ENCODE measurements at regions not wholly inside any gene's neighbourhood (a gene's known extent, or its start where the extent isn't known, plus 50 kb on each side); places are given as distances from the start of the nearest gene placed in this dataset.
A peak's percentile ranks its signal among the peaks of the same experiment; 100 is the strongest.

- ATAC-seq (replicated peaks in 6 of 8), result no peak
- Histone ChIP-seq H3K4me1 (replicated peaks in 1 of 2) (no peaks in the 10 kb centered on the region), H3K27ac (no peak overlapping the region), H3K4me3 (no peak overlapping the region)
- in situ Hi-C loops (cut with MboI; ENCODE audit: low pct_unique_long_range_greater_than_20kb in 2 of 9, low sequenced_read_pairs in 9 of 9, unreplicated experiment in 9 of 9), result no loop called here
- WGBS, 10 experiments, result 75 to 100% (median 100%) methylated on average over 2 of the region's 2 CpGs; no CpG with 5 or more reads in 1 of the 10 experiments
Measured at GRCh38 chr6:121499666-121500065, 64.2 kb downstream of the GJA1 start.

- ATAC-seq (replicated peaks in 6 of 8), result peak in 3 of 8 experiments; percentile 30 to 85 (median 78)
- Histone ChIP-seq H3K4me3 (no peak overlapping the region), H3K4me1 (replicated peaks in 1 of 2) (no peaks in the 10 kb centered on the region), H3K27ac (no peak overlapping the region)
- in situ Hi-C loops (cut with MboI; ENCODE audit: low pct_unique_long_range_greater_than_20kb in 2 of 9, low sequenced_read_pairs in 9 of 9, unreplicated experiment in 9 of 9), result no loop called here
- WGBS, 10 experiments, result 0 to 100% (median 76%) methylated on average over 1 to 2 of the region's 2 CpGs
Measured at GRCh38 chr6:121503589-121503991, 68.1 kb downstream of the GJA1 start.

GRCh38 chr6:121504227-121504626 lies 68.8 kb downstream of the GJA1 start:
- WGBS, 10 experiments, result 13 to 100% (median 73%) methylated on average over 1 of the region's 1 CpG; no CpG with 5 or more reads in 4 of the 10 experiments
- no peaks in the 10 kb centered on the region for H3K4me1 ChIP-seq (replicated peaks in 1 of 2)
- no peak overlapping the region for H3K4me3 ChIP-seq
- ATAC-seq (replicated peaks in 6 of 8), result peak in 4 of 8 experiments; percentile 48 to 94 (median 80)
- no peak overlapping the region for H3K27ac ChIP-seq
- in situ Hi-C loops (cut with MboI; ENCODE audit: low pct_unique_long_range_greater_than_20kb in 2 of 9, low sequenced_read_pairs in 9 of 9, unreplicated experiment in 9 of 9), result no loop called here

- in situ Hi-C loops (cut with MboI; ENCODE audit: low pct_unique_long_range_greater_than_20kb in 2 of 9, low sequenced_read_pairs in 9 of 9, unreplicated experiment in 9 of 9), result no loop called here
- ATAC-seq (replicated peaks in 6 of 8), result no peak
- no peak overlapping the region for H3K27ac ChIP-seq
- WGBS, 10 experiments, result 88 to 100% (median 100%) methylated on average over 1 to 2 of the region's 2 CpGs
- H3K4me1 ChIP-seq (replicated peaks in 1 of 2), result no peaks in the 10 kb centered on the region
- no peak overlapping the region for H3K4me3 ChIP-seq
Measured at GRCh38 chr6:121505284-121505683, 69.8 kb downstream of the GJA1 start.

GRCh38 chr6:121506761-121507754 lies 71.6 kb downstream of the GJA1 start:
- H3K4me1 ChIP-seq (replicated peaks in 1 of 2), result no peaks in the 10 kb centered on the region
- ATAC-seq (replicated peaks in 6 of 8), result no peak
- in situ Hi-C loops (cut with MboI; ENCODE audit: low pct_unique_long_range_greater_than_20kb in 2 of 9, low sequenced_read_pairs in 9 of 9, unreplicated experiment in 9 of 9), result no loop called here
- WGBS, 10 experiments, result 78 to 100% (median 93%) methylated on average over 1 to 5 of the region's 7 CpGs; no CpG with 5 or more reads in 3 of the 10 experiments
- no peak overlapping the region for H3K4me3 ChIP-seq
- no peak overlapping the region for H3K27ac ChIP-seq

GRCh38 chr6:121510568-121511177 lies 75.2 kb downstream of the GJA1 start:
- in situ Hi-C loops (cut with MboI; ENCODE audit: low pct_unique_long_range_greater_than_20kb in 2 of 9, low sequenced_read_pairs in 9 of 9, unreplicated experiment in 9 of 9), result no loop called here
- no peak for ATAC-seq (replicated peaks in 6 of 8)
- Histone ChIP-seq H3K4me3 (no peak overlapping the region), H3K4me1 (replicated peaks in 1 of 2) (no peaks in the 10 kb centered on the region), H3K27ac (no peak overlapping the region)
- WGBS, 10 experiments, result 77 to 100% (median 88%) methylated on average over 3 to 8 of the region's 8 CpGs

GRCh38 chr6:121515630-121516265 lies 80.3 kb downstream of the GJA1 start:
- no peaks in the 10 kb centered on the region for H3K4me1 ChIP-seq (replicated peaks in 1 of 2)
- WGBS, 10 experiments, result 100% methylated on average over 1 of the region's 1 CpG; no CpG with 5 or more reads in 6 of the 10 experiments
- in situ Hi-C loops (cut with MboI; ENCODE audit: low pct_unique_long_range_greater_than_20kb in 2 of 9, low sequenced_read_pairs in 9 of 9, unreplicated experiment in 9 of 9), result no loop called here

GRCh38 chr6:121516331-121516730 lies 80.9 kb downstream of the GJA1 start:
- H3K4me3 ChIP-seq, result no peak overlapping the region
- no peaks in the 10 kb centered on the region for H3K4me1 ChIP-seq (replicated peaks in 1 of 2)
- no peak for ATAC-seq (replicated peaks in 6 of 8)
- 48 to 100% (median 89%) methylated on average over 2 to 6 of the region's 6 CpGs; no CpG with 5 or more reads in 1 of the 10 experiments for WGBS, 10 experiments
- no peak overlapping the region for H3K27ac ChIP-seq
- in situ Hi-C loops (cut with MboI; ENCODE audit: low pct_unique_long_range_greater_than_20kb in 2 of 9, low sequenced_read_pairs in 9 of 9, unreplicated experiment in 9 of 9), result no loop called here

More at GRCh38 chr6:121515630-121516265, 80.3 kb downstream of the GJA1 start:
- Histone ChIP-seq H3K4me3 (no peak overlapping the region), H3K27ac (no peak overlapping the region)
- ATAC-seq (replicated peaks in 6 of 8), result peak in 1 of 8 experiments; percentile 40

GRCh38 chr6:121520337-121521163 lies 85.1 kb downstream of the GJA1 start:
- H3K4me3 ChIP-seq, result no peak overlapping the region
- H3K27ac ChIP-seq, result no peak overlapping the region
- in situ Hi-C loops (cut with MboI; ENCODE audit: low pct_unique_long_range_greater_than_20kb in 2 of 9, low sequenced_read_pairs in 9 of 9, unreplicated experiment in 9 of 9), result no loop called here
- 50 to 98% (median 84%) methylated on average over 2 to 7 of the region's 7 CpGs; no CpG with 5 or more reads in 1 of the 10 experiments for WGBS, 10 experiments
- ATAC-seq (replicated peaks in 6 of 8), result peak in 3 of 8 experiments; percentile 69 to 81 (median 73)
- H3K4me1 ChIP-seq (replicated peaks in 1 of 2), result peaks cover 0 to 7% of the 10 kb centered on the region in 2 donors

- in situ Hi-C loops (cut with MboI; ENCODE audit: low pct_unique_long_range_greater_than_20kb in 2 of 9, low sequenced_read_pairs in 9 of 9, unreplicated experiment in 9 of 9), result no loop called here
- H3K4me1 ChIP-seq (replicated peaks in 1 of 2), result peaks cover 0 to 7% of the 10 kb centered on the region in 2 donors
- WGBS, 10 experiments, result 70 to 100% (median 90%) methylated on average over 2 of the region's 2 CpGs; no CpG with 5 or more reads in 5 of the 10 experiments
- H3K4me3 ChIP-seq, result no peak overlapping the region
- no peak for ATAC-seq (replicated peaks in 6 of 8)
- no peak overlapping the region for H3K27ac ChIP-seq
Measured at GRCh38 chr6:121521164-121521555, 85.7 kb downstream of the GJA1 start.

- H3K4me1 ChIP-seq (replicated peaks in 1 of 2), result peaks cover 0 to 7% of the 10 kb centered on the region in 2 donors
- WGBS, 10 experiments, result 0 to 100% (median 30%) methylated on average over 1 to 2 of the region's 2 CpGs; no CpG with 5 or more reads in 2 of the 10 experiments
- peak in 3 of 8 experiments; percentile 22 to 75 (median 69) for ATAC-seq (replicated peaks in 6 of 8)
- H3K27ac ChIP-seq, result no peak overlapping the region
- H3K4me3 ChIP-seq, result no peak overlapping the region
- in situ Hi-C loops (cut with MboI; ENCODE audit: low pct_unique_long_range_greater_than_20kb in 2 of 9, low sequenced_read_pairs in 9 of 9, unreplicated experiment in 9 of 9), result no loop called here
Measured at GRCh38 chr6:121522265-121522664, 86.8 kb downstream of the GJA1 start.

GRCh38 chr6:121522771-121523386 lies 87.4 kb downstream of the GJA1 start:
- Histone ChIP-seq H3K27ac (no peak overlapping the region), H3K4me3 (no peak overlapping the region), H3K4me1 (replicated peaks in 1 of 2) (peaks cover 0 to 7% of the 10 kb centered on the region in 2 donors)
- no peak for ATAC-seq (replicated peaks in 6 of 8)
- in situ Hi-C loops (cut with MboI; ENCODE audit: low pct_unique_long_range_greater_than_20kb in 2 of 9, low sequenced_read_pairs in 9 of 9, unreplicated experiment in 9 of 9), result no loop called here
- WGBS, 10 experiments, result 20 to 93% (median 64%) methylated on average over 1 to 3 of the region's 3 CpGs

All from motor neuron (in vitro differentiated cells).